GM21367 (cell line): ENCODE measurements at regions not wholly inside any gene's neighbourhood (a gene's known extent, or its start where the extent isn't known, plus 50 kb on each side); places are given as distances from the start of the nearest gene placed in this dataset.

Experiments used
- ATAC-seq: cut with Tn5 transposase; IDR thresholded peaks from one replicate; pipeline ENCODE4 v1.9.1; 2021; ENCODE audit not compliant: unreplicated experiment

GRCh38 chr5:112625246-112625645 is 112.4 kb upstream of the APC start:
- no peak for ATAC-seq

GRCh38 chr5:112625689-112626438 is 111.8 kb upstream of the APC start:
- ATAC-seq, result no peak

- ATAC-seq, result no peak
Measured at GRCh38 chr5:112626715-112627114, 111.0 kb upstream of the APC start.

- no peak for ATAC-seq
Measured at GRCh38 chr5:112628214-112628980, 109.3 kb upstream of the APC start.

GRCh38 chr5:112630246-112631009 is 107.3 kb upstream of the APC start:
- ATAC-seq, result no peak

- ATAC-seq, result no peak
Measured at GRCh38 chr5:112634166-112634565, 103.5 kb upstream of the APC start.

GRCh38 chr5:112634796-112635195 is 102.9 kb upstream of the APC start:
- ATAC-seq, result no peak

- no peak for ATAC-seq
Measured at GRCh38 chr5:112635276-112635675, 102.4 kb upstream of the APC start.

GRCh38 chr5:112635771-112636731 is 101.6 kb upstream of the APC start:
- no peak for ATAC-seq

- no peak for ATAC-seq
Measured at GRCh38 chr5:112636751-112637150, 100.9 kb upstream of the APC start.

GRCh38 chr5:112637343-112637742 is 100.3 kb upstream of the APC start:
- no peak for ATAC-seq

- ATAC-seq, result no peak
Measured at GRCh38 chr5:112640546-112640945, 97.1 kb upstream of the APC start.

GRCh38 chr5:112641515-112642110 is 96.1 kb upstream of the APC start:
- ATAC-seq, result no peak

- ATAC-seq, result no peak
Measured at GRCh38 chr5:112642885-112643284, 94.8 kb upstream of the APC start.

GRCh38 chr5:112643339-112643971 is 94.2 kb upstream of the APC start:
- ATAC-seq, result no peak

- no peak for ATAC-seq
Measured at GRCh38 chr5:112646139-112646936, 91.3 kb upstream of the APC start.

GRCh38 chr5:112647428-112647827 is 90.3 kb upstream of the APC start:
- ATAC-seq, result no peak

GRCh38 chr5:112648264-112648663 is 89.4 kb upstream of the APC start:
- no peak for ATAC-seq

- no peak for ATAC-seq
Measured at GRCh38 chr5:112649882-112650281, 87.8 kb upstream of the APC start.
